Activated CD4-positive, alpha-beta memory T cell treated with anti-CD3 and anti-CD28 coated beads for 36 hours (primary cell): ENCODE measurements at regions not wholly inside any gene's neighbourhood (a gene's known extent, or its start where the extent isn't known, plus 50 kb on each side); places are given as distances from the start of the nearest gene placed in this dataset.

Source experiments
- CTCF ChIA-PET: fragments of 350-600 bp; sonication (Branson Sonifier 250); formaldehyde crosslinking; loops from one replicate; lab custom pipeline; 2021; ENCODE audit warnings: antibody characterized with exemption, inconsistent platforms; lab: Charles Lee
- POLR2A ChIA-PET: fragments of 350-600 bp; sonication (Branson Sonifier 250); formaldehyde crosslinking; loops from one replicate; lab custom pipeline; 2021; ENCODE audit warnings: antibody characterized with exemption; lab: Charles Lee
- DNase-seq: peaks from one replicate; pipeline ENCODE4 v3.0.0-alpha.2; 2020
- H3K27ac Mint-ChIP-seq: one replicate; pipeline ENCODE4 v1.8.0; 2021; ENCODE audit warnings: mixed read lengths
- H3K27me3 Mint-ChIP-seq: one replicate; pipeline ENCODE4 v1.8.0; 2021; ENCODE audit warnings: mixed read lengths
- H3K36me3 Mint-ChIP-seq: one replicate; pipeline ENCODE4 v1.8.0; 2021; ENCODE audit warnings: mixed read lengths
- H3K4me1 Mint-ChIP-seq: one replicate; pipeline ENCODE4 v1.8.0; 2021; ENCODE audit warnings: low read depth, mixed read lengths
- H3K4me3 Mint-ChIP-seq: one replicate; pipeline ENCODE4 v1.8.0; 2021; ENCODE audit warnings: mild to moderate bottlenecking, mixed read lengths
- H3K9me3 Mint-ChIP-seq: one replicate; pipeline ENCODE4 v1.8.0; 2021; ENCODE audit warnings: mixed read lengths
- intact Hi-C: fragments of 100-400 bp; cut with micrococcal nuclease; formaldehyde crosslinking; loops from one replicate; pipeline ENCODE4 v1.15.1; 2023

DNA sequence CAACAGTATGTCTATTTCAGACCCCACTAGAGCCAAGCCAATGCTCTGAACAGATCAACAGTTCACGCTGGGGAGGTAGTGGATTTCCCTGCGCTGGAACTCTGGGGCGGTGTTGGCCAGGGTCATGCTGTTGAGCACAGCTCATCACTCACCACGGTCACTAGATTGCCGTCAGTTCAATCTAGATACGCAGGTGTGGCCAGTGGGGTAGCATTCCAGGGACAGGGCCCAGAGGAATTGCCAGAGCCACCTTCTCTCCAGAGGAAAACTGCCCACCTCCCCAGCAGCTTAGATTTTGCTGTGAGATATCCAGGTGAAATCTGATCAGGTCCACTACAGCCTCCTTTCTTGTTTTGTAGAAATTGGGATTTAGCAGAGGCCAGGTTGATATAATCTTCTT is 101.8 kb downstream of the SOX11 start:
- Mint-ChIP-seq H3K27me3 (no peaks in the 10 kb centered on the region), H3K9me3 (peaks cover 9% of the 10 kb centered on the region), H3K36me3 (no peaks in the 10 kb centered on the region), H3K4me3 (no peak overlapping the region), H3K27ac (no peak overlapping the region), H3K4me1 (no peaks in the 10 kb centered on the region)
- intact Hi-C loops, result no loop called here
- ChIA-PET POLR2A (no interaction called here), CTCF (no interaction called here)
- DNase-seq, result no peak

DNA sequence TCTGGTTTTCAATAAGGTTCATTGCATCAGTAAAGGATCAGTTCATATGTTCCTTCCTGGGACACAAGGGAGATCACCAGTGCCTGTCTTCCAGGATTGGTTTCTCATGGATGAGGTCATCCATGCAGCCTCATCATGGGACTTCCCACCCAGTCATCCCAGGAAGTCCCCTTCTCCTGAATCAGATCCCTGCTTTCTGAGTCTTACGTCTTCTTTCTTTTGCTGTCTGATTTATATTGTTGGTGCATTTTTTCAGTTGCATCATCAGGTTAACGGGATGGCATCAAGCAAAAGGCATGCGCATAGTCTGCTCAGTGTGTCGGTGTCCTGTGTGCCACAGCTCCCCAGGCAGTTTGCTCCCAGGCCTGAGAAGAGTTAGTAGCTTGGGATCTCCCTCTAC is 105.9 kb downstream of the SOX11 start:
- Mint-ChIP-seq H3K36me3 (no peaks in the 10 kb centered on the region), H3K27ac (no peak overlapping the region), H3K4me1 (no peaks in the 10 kb centered on the region), H3K27me3 (peaks cover 2% of the 10 kb centered on the region), H3K9me3 (peaks cover 7% of the 10 kb centered on the region), H3K4me3 (no peak overlapping the region)
- DNase-seq, result no peak
- intact Hi-C loops, result no loop called here
- ChIA-PET POLR2A (no interaction called here), CTCF (no interaction called here)

DNA sequence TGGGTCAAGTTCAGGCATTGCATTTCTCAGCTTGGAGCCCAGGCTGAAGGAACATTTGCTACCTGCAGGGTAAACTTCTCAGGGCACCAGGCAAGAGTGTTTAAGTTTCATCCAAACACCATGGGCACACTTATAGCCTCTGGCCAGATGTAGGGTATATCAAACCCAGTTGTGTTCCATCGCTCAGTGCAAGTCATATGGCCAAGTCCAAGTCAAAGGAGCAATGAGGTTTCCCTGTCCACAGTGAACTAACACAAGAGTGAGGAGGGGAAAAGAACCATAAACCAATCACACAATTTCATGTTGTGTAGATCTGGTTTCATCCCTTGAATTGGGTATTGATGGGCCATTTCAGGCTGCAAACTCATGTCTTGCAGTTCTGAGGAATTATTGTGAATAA is 107.2 kb downstream of the SOX11 start:
- intact Hi-C loops, result no loop called here
- H3K36me3 Mint-ChIP-seq, result no peaks in the 10 kb centered on the region
- H3K4me3 Mint-ChIP-seq, result no peak overlapping the region
- H3K27ac Mint-ChIP-seq, result no peak overlapping the region
- H3K9me3 Mint-ChIP-seq, result peaks cover 7% of the 10 kb centered on the region
- DNase-seq, result no peak
- CTCF ChIA-PET, result no interaction called here
- POLR2A ChIA-PET, result no interaction called here
- H3K4me1 Mint-ChIP-seq, result no peaks in the 10 kb centered on the region
- H3K27me3 Mint-ChIP-seq, result peaks cover 2% of the 10 kb centered on the region

DNA sequence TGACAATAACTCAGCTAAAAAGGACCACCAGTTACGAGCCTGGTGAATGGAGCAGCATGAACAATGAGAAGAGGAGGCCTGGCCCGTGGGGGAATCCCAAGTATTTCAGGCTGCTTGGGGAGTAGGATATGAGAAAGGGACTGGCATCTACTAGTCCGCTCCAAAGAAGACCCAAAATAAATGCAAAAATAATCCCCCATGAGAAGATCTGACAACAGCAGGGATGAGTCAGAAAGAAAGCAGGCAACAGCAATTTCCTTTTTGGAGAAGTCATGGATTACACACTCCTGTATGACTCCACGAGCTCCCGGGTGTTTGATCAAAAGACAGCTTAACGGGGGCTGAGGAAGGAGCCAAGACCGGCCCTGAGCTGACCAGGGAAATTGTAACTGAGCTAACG is 111.4 kb downstream of the SOX11 start:
- no peak for DNase-seq
- intact Hi-C loops, result no loop called here
- POLR2A ChIA-PET, result no interaction called here

DNA sequence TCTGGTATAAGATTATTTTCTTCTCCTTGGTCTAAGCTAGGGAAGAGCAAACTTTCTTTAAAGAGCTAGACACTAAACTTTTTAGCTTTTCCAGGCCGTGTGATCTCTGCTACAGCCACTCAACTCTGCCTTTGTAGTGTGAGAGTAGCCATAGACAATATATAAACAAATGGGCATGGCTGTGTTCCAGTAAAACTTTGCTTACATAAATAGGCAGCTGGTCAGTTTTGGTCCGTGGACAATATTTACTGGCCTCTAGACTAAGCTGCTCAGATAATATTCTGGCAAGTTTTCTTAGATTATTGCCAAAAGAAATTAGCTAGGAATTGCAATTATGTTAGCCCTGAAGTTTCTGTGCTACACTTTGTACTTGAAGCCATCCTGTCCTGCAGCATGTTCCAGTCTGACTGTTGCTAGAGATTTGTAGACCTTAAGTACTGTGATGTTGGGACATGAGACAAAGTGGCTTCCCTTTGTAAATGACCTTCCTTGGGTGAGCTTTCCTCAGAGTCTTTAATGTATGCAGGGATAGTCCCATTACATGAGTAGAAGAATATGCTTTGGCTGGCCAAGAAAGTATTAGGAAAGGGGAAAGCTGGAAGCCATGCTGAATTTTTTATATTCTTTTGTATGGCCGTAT is 126.9 kb downstream of the SOX11 start:
- no peaks in the 10 kb centered on the region for H3K27me3 Mint-ChIP-seq
- no peak overlapping the region for H3K4me3 Mint-ChIP-seq
- DNase-seq, result no peak
- no peaks in the 10 kb centered on the region for H3K4me1 Mint-ChIP-seq
- H3K36me3 Mint-ChIP-seq, result no peaks in the 10 kb centered on the region
- H3K9me3 Mint-ChIP-seq, result peaks cover 4% of the 10 kb centered on the region
- intact Hi-C loops, result no loop called here
- no peak overlapping the region for H3K27ac Mint-ChIP-seq
- POLR2A ChIA-PET, result no interaction called here
- CTCF ChIA-PET, result no interaction called here

More for the DNA sequence above, 111.4 kb downstream of the SOX11 start:
- CTCF ChIA-PET, result no interaction called here
- peaks cover 4% of the 10 kb centered on the region for H3K9me3 Mint-ChIP-seq
- H3K4me1 Mint-ChIP-seq, result no peaks in the 10 kb centered on the region
- H3K4me3 Mint-ChIP-seq, result no peak overlapping the region
- H3K27me3 Mint-ChIP-seq, result peaks cover 2% of the 10 kb centered on the region
- H3K27ac Mint-ChIP-seq, result no peak overlapping the region
- H3K36me3 Mint-ChIP-seq, result no peaks in the 10 kb centered on the region

DNA sequence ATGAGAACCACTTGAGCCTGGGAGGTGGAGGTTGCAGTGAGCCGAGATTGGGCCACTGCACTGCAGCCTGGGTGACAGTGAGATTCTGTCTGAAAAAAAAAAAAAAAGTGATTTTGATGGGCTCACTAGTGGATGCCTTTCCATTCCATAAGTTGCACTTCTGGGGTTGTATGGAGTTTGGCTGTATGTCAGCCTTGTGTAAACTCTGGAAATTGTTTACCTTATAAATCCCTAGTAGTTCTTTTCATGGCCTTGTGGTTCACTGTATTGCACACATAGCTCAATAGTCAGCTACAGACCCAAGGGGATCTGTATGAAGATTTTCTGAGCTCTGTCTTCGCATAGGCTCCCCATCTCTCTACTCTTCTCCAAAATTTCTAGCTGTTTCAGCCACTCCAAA is 131.9 kb downstream of the SOX11 start:
- ChIA-PET POLR2A (interaction anchor here (0.7 kb wide), 1 partner anchor 63 kb away, joined by 5 read pairs; no protein-coding TSS in a partner anchor), CTCF (no interaction called here)
- Mint-ChIP-seq H3K4me1 (no peaks in the 10 kb centered on the region), H3K27me3 (no peaks in the 10 kb centered on the region), H3K9me3 (no peaks in the 10 kb centered on the region), H3K36me3 (no peaks in the 10 kb centered on the region), H3K4me3 (no peak overlapping the region), H3K27ac (no peak overlapping the region)
- DNase-seq, result no peak
- intact Hi-C loops, result no loop called here

DNA sequence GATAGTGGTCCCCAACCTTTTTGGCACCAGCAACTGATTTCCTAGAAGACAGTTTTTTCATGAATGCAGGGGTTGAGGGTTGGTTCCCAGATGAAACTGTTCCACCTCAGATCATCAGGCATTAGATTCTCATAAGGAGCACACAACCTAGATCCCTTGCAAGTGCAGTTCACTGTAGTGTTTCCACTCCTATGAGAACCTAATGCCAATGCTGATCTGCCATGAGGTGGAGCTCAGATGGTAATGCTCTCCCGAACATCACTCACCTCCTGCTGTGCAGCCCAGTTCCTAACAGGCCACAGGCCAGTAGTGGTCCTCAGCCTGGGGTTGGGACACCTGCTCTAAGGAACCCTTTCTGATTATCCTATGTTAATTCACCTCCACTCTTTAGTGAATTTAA is 133.5 kb downstream of the SOX11 start:
- DNase-seq, result no peak
- peaks cover 2% of the 10 kb centered on the region for H3K9me3 Mint-ChIP-seq
- intact Hi-C loops, result no loop called here
- H3K27ac Mint-ChIP-seq, result no peak overlapping the region
- ChIA-PET POLR2A (no interaction called here), CTCF (no interaction called here)
- no peak overlapping the region for H3K4me3 Mint-ChIP-seq
- H3K4me1 Mint-ChIP-seq, result no peaks in the 10 kb centered on the region
- H3K27me3 Mint-ChIP-seq, result no peaks in the 10 kb centered on the region
- no peaks in the 10 kb centered on the region for H3K36me3 Mint-ChIP-seq

DNA sequence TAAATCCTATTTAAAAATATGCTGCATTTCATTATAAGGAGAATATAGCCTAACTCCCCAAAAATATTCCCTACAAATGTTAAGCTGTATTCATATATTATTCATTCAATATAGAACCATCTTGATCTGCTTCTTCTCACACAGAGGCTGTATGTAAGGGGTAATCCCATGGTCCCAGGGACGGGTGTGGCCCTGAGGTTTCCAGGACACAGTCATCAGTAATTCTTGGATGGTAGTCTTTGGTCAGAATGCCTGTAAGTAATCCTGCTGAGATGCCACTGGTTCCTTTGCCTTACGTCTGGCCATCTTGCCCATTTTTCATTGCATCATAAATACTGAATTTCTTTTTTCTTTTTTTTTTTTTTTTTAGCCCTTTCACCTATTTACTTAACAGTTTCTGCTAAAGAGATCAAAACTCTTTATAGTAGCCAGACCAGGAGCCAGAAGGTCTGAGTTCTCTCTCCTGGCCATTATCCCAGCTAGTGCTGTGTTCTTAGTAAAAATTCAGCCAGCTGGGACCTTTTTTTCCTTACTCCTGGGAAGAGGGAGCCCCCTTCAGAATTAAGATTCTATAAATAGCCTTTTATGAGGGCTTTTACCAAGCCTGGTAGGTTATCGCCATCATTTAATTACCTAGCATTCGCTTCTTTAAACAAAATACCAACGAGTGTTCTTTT is 134.9 kb downstream of the SOX11 start:
- Mint-ChIP-seq H3K27ac (no peak overlapping the region), H3K27me3 (no peaks in the 10 kb centered on the region), H3K9me3 (peaks cover 7% of the 10 kb centered on the region), H3K36me3 (no peaks in the 10 kb centered on the region), H3K4me3 (no peak overlapping the region), H3K4me1 (no peaks in the 10 kb centered on the region)
- CTCF ChIA-PET, result no interaction called here
- no peak for DNase-seq
- POLR2A ChIA-PET, result no interaction called here
- intact Hi-C loops, result no loop called here

DNA sequence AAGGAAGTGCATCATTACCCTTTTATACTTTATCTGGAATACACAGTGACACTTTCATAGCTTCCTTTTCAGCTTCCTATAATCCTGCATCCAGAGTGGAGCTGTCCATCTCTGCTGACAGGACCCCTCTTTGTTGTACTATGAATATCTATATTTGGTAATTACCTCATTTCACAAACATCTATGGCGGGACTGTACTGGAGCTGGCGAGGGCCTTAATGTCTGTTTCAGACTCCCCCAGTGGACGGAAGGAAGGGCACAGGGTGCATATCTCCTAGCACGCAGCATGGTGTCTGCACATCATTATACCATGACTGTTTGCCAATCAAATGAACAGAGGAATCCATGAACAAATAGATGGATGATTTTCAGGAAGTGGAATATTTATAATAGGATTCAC is 142.3 kb downstream of the SOX11 start:
- POLR2A ChIA-PET, result no interaction called here
- CTCF ChIA-PET, result no interaction called here
- Mint-ChIP-seq H3K27me3 (no peaks in the 10 kb centered on the region), H3K4me3 (no peak overlapping the region), H3K4me1 (no peaks in the 10 kb centered on the region), H3K36me3 (no peaks in the 10 kb centered on the region), H3K27ac (no peak overlapping the region), H3K9me3 (peaks cover 7% of the 10 kb centered on the region)
- intact Hi-C loops, result loop anchor here (5.0 kb wide), 1 partner anchor 577 kb away; no protein-coding TSS in a partner anchor
- no peak for DNase-seq

DNA sequence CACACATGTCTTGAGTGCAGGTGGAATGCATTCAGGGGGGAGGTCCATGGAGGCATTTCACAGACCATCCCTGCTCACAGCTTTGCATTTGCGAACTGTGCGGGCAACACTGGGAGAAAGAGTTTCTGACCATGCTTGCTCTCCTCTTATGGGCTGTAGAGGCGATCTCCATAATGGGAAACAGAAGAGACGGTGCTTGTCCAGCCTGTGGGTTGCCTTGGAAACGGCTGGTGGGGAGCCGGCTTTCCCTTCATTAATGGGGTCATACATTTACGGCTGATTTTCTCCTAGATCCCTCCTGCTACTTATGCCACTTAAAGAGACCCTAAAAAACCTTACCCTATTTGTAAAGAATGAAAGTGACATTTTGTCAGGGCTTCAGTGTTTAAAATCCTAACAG is 147.4 kb downstream of the SOX11 start:
- no peaks in the 10 kb centered on the region for H3K27me3 Mint-ChIP-seq
- intact Hi-C loops, result no loop called here
- H3K36me3 Mint-ChIP-seq, result no peaks in the 10 kb centered on the region
- no peaks in the 10 kb centered on the region for H3K4me1 Mint-ChIP-seq
- no peak overlapping the region for H3K27ac Mint-ChIP-seq
- ChIA-PET POLR2A (no interaction called here), CTCF (no interaction called here)
- no peaks in the 10 kb centered on the region for H3K9me3 Mint-ChIP-seq
- no peak for DNase-seq
- no peak overlapping the region for H3K4me3 Mint-ChIP-seq

DNA sequence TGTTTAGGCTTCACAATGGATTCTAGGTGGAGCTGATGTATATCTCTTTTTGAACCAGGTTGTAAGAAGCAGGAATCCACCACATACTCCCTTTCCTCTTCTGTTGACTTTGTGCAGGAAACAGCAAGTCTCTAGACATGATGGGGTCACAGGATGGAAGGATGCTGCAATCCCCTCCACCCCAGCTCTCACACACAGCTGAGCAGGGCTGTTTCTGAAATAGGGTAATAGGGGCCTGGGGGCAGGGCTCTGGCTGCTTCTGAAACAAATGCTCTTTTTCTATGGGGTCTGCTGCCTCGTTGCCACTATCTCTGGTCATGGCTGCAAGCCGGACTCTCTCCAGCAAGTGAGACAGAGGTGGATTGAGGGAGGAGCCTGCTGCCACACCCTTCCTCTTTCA is 148.9 kb downstream of the SOX11 start:
- Mint-ChIP-seq H3K27me3 (no peaks in the 10 kb centered on the region), H3K36me3 (no peaks in the 10 kb centered on the region), H3K9me3 (peaks cover 3% of the 10 kb centered on the region), H3K4me1 (no peaks in the 10 kb centered on the region), H3K27ac (no peak overlapping the region), H3K4me3 (no peak overlapping the region)
- intact Hi-C loops, result no loop called here
- ChIA-PET POLR2A (no interaction called here), CTCF (no interaction called here)
- no peak for DNase-seq

DNA sequence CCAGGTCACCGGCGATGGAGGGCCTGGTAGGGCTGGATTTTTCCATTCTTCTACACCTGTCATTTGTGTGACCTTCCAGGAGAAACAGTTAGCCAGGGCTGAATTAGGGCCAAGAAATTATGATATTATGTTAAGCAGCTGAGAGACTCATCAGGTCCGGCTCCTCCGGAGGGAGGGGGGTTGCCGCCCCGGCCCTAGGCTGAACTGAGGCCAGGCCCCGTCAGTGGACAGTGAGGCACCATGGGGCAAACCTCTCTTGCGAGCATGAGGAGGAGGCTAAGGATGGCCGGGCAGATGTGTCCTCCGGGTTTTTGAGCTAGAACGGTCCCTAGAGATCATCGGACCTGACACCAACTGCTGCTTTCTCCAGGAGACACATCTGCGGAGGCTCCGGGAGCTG is 150.1 kb downstream of the SOX11 start:
- DNase-seq, result no peak
- H3K4me1 Mint-ChIP-seq, result no peaks in the 10 kb centered on the region
- intact Hi-C loops, result no loop called here
- H3K27ac Mint-ChIP-seq, result no peak overlapping the region
- ChIA-PET POLR2A (no interaction called here), CTCF (no interaction called here)
- H3K4me3 Mint-ChIP-seq, result no peak overlapping the region
- H3K36me3 Mint-ChIP-seq, result no peaks in the 10 kb centered on the region
- no peaks in the 10 kb centered on the region for H3K27me3 Mint-ChIP-seq
- peaks cover 8% of the 10 kb centered on the region for H3K9me3 Mint-ChIP-seq

DNA sequence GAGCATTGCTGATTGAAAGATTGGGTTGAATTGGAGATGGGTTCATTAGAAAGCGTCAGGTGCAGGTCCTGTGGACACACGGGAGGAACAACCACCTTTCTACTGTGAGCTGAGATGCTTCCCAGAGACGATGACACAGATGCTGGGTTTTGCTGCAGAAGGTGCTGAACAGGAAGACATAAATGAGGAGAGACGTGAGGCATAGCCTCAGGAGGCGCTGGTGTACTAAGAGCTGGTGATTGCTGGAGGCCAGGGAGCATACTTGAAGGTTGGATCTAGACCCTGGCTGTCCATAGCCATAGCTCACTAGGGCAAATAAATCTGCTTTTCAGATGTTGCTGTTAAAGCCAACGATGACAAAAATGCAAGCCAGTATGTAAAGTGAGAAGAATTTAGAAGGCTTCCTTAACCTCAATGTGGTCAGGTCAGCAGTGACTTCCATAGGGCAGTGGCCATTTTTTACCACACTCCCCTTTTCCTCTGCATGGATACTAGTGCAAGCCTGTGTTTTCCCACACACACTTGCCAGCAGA is 153.7 kb downstream of the SOX11 start:
- CTCF ChIA-PET, result no interaction called here

More for the DNA sequence above, 153.7 kb downstream of the SOX11 start:
- peaks cover 8% of the 10 kb centered on the region for H3K9me3 Mint-ChIP-seq
- H3K36me3 Mint-ChIP-seq, result no peaks in the 10 kb centered on the region
- DNase-seq, result no peak
- no peak overlapping the region for H3K4me3 Mint-ChIP-seq
- no peaks in the 10 kb centered on the region for H3K27me3 Mint-ChIP-seq
- no peaks in the 10 kb centered on the region for H3K4me1 Mint-ChIP-seq
- intact Hi-C loops, result no loop called here
- POLR2A ChIA-PET, result no interaction called here
- no peak overlapping the region for H3K27ac Mint-ChIP-seq
